Inflammatory macrophage (primary cell): ENCODE measurements at regions not wholly inside any gene's neighbourhood (a gene's known extent, or its start where the extent isn't known, plus 50 kb on each side); places are given as distances from the start of the nearest gene placed in this dataset.
"Not testable (repeated sequence)": the region's sequence is repeated elsewhere in the genome, so short reads cannot be mapped to it uniquely, and the experiment has no call there.

Source experiments
- DNase-seq, 2 donors: peaks; one replicate each; pipeline ENCODE4 v3.0.0-alpha.2; 2020 to 2022

GRCh38 chr7:66504131-66504530, 124.5 kb upstream of the KCTD7 start:
- DNase-seq, result no peak

GRCh38 chr7:66505009-66505408, 123.7 kb upstream of the KCTD7 start:
- DNase-seq, result no peak

GRCh38 chr7:66505531-66506451, 122.9 kb upstream of the KCTD7 start:
- DNase-seq, result no peak

DNA sequence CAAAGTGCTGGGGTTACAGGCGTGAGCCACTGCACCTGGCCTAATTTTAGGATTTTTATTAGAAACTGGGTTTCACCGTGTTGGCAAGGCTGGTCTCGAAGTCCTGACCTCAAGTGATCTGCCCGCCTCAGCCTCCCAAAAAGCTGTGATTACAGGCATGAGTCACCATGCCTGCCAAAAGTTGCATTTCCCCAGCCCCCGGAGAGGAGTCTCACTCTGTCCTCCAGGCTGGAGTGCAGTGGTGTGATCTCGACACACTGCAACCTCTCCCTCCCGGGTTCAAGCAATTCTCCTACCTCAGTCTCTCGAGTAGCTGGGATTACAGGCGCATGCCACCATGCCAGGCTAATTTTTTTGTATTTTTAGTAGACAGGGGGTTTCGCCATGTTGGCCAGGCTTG, 122.0 kb upstream of the KCTD7 start:
- DNase-seq, result peak in 1 of 2 donors; percentile 20

- DNase-seq, result no peak
Observed at GRCh38 chr7:66507764-66508296, 120.9 kb upstream of the KCTD7 start.

DNA sequence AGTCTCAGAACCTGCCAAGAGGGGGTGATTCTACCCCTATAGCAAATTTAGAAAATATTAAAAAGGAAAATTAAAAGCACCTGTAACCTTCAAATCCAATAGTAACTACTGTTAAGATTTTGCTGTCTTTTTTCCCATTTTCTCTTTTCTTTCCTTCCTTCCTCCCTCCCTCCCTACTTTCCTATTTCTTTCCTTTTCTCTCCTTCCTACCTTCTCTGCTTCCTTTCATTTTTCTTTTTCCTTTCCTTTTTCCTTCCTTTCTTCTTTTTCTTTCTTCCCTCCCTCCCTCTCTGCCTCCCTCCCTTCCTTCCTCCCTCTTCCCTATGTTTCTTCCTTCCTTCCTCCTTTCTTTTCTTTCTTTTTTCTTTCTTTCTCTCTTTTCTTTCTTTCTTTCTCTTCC, 120.2 kb upstream of the KCTD7 start:
- DNase-seq, result no peak

- no peak for DNase-seq
Observed at GRCh38 chr7:66514050-66514449, 114.6 kb upstream of the KCTD7 start.

DNA sequence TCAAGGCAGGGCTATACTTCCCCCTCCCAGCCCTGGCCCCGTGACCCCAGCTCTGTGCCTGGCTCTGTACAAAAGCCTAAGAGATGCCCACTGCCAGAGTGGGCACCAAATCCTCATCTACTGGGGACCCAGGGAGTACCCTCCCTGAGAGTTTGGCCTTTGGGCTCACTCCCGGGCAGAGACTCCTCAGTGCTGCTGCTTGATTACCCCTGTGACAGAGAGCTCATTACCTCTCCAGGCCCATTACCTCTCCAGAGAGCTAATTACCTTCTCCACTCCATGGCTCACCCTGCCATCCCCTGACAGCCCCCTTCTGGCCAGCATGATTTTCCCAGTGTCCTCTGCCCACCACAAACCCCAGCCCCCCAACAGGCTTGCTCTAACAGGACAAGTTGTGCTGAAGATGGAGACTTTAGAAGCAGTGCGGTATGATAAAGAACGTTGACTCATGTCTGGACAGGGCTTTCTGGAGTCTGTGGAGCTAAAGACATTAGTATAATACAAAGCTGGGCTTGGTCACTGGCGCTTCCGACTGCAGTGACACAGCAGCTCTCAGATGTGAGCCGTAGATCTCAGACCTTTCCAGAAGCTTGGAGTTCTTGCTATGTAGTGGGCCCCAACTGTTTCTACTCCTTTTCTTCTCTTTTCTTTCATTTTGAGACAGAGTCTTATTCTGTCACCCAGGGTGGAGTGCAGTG, 111.3 kb upstream of the KCTD7 start:
- DNase-seq, result no peak

- DNase-seq, result no peak
Observed at GRCh38 chr7:66518151-66518691, 110.5 kb upstream of the KCTD7 start.

DNA sequence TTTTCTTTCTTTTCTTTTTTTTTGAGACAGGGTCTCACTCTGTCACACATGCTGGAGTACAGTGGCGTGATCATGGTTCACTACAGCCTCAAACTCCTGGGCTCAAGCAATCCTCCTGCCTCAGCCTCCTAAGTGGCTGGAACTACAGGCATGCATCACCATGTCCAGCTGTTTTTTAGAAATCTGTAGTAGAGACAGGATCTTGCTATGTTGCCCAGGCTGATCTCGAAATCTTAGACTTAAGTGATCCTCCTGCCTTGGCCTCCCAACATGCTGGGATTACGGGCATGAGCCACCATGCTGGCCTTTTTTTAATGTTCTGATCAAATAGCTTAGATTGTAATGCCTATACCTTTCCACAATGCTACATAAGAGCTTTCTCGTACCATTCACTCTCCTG, 107.0 kb upstream of the KCTD7 start:
- no peak for DNase-seq

DNA sequence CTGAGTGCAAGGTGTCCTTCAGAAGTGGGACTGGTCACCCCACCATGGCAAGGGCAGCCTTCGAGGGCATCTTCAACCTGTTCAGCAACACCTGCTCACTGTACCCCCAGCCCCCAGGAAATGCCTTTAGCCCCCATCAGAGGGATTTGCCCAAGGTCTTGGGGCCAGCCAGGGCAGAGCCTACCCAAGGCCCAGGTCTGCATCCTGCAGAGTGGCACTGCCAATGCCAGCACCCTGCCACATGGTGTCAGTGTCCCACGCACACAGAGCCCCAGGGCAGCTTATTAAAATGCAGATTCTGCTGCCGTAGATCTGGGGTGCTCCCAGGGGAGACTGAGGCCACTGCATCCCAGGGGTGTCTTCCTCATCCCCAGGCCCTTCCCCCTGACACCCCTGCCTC, 106.2 kb upstream of the KCTD7 start:
- DNase-seq, result peak in 1 of 2 donors; percentile 30

DNA sequence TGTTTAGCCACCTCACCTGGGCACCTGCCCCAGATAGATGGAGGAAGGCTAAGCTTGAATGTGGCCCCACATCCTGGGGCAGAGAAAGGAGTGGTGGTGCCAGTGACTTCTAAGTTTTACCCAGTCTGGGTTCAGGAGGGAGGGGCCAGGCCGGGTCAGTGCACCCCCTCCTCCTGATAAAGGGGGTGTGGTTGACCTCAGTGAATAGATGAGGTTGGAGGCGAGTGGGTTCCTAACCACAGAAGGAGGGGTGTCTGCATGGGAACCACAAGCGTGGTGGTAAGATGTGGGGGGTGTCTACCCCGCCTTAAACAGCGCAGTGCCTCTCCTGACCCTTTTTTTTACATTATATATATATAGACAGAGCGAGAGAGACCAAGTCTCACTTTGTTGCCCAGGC, 105.3 kb upstream of the KCTD7 start:
- no peak for DNase-seq

DNA sequence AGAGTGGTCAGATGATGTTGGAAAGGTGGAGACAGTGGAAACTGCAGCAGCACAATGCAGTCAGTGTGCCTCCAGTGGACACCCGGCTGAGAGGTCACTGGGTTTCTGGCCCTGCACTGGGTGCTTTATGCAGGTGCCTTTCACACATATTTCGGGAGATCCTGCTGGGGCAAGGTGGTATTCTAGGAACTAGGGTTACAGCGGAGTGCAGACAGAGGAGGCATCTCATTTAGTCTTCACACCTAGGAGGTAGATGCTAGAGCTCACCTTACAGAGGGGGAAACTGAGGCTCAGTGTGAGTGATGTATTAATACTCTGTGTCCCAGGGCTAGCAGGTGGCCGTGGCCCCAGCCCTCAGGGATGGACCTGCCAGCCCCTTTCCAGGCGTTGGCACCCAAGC, 103.9 kb upstream of the KCTD7 start:
- no peak for DNase-seq

GRCh38 chr7:66526782-66527181, 101.9 kb upstream of the KCTD7 start:
- not testable (repeated sequence) for DNase-seq

GRCh38 chr7:66528652-66529051, 100.0 kb upstream of the KCTD7 start:
- DNase-seq, result no peak

DNA sequence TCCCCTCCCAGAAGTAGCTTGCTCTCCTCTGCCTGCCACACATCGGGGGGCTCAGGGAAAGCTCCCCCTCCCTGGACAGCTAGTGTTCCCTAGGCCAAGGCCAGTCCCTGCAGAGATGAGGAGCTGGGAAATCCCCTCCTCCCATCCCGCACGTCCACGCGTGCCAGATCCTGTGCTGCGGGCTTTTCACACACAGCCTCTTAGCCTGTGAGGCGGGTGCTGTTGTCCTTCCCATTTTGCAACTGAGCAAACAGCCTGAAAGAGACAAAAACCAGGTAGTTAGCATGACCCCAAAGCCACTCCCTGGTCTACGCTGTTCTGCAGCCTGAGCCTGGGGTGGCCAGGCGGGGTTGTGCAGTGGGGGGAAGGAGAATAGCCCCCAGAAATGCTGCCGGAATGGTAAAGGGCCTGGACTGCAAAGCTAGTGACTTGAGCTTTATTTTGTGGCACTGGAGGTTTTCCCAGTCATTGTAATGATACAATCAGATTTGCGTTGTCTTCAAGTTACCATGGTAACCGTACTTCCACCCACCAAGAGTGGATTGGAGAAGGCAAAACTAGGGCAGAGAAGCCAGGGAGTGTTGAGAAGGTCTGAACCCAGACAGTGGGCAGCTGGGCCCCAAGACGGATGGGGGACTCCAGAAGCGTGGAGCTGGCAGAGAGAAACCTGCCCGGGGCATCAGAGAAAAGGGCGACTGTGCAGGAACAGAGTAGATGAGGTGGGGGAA, 98.6 kb upstream of the KCTD7 start:
- no peak for DNase-seq

- no peak for DNase-seq
Observed at GRCh38 chr7:66535414-66536329, 93.0 kb upstream of the KCTD7 start.

GRCh38 chr7:66537380-66537779, 91.3 kb upstream of the KCTD7 start:
- DNase-seq, result no peak

GRCh38 chr7:66537876-66538275, 90.8 kb upstream of the KCTD7 start:
- DNase-seq, result no peak

DNA sequence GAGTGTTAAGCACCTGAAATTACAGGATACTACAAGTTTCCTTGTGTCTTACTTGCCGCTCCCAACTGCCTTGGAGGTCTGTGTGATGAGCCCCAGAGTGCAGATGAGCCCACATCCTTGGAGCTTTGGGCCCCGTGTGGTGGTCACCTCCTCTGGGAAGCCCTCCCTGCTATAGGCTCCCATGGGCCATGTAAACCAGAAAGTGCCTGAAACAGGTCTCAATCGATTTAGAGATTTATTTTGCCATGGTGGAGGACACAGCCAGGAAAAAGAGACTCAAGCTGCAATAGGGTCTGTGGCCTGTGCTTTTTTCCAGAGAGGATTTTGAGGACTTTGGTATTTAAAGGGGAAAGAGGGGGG, 89.4 kb upstream of the KCTD7 start:
- no peak for DNase-seq

- no peak for DNase-seq
Observed at GRCh38 chr7:66539902-66540375, 88.7 kb upstream of the KCTD7 start.

- DNase-seq, result no peak
Observed at GRCh38 chr7:66542049-66542448, 86.6 kb upstream of the KCTD7 start.
